Tibial nerve (tissue), 3 donors: ENCODE measurements at regions not wholly inside any gene's neighbourhood (a gene's known extent, or its start where the extent isn't known, plus 50 kb on each side); places are given as distances from the start of the nearest gene placed in this dataset.
"Not testable (repeated sequence)": the region's sequence is repeated elsewhere in the genome, so short reads cannot be mapped to it uniquely, and the experiment has no call there.

ENCODE experiments used
- CTCF ChIP-seq, 5 experiments: fragments of 200-600 bp in 3 of 5; fragments of 450-650 bp in 2 of 5; sonication (generic) in 3 of 5; IDR thresholded peaks; one replicate each; pipeline ENCODE4 v1.5.1; 2016 to 2019; ENCODE audit warnings: antibody characterized with exemption in 5 of 5, mild to moderate bottlenecking in 3 of 5, moderate library complexity in 2 of 5
- POLR2A ChIP-seq, 2 donors: fragments of 450-650 bp; IDR thresholded peaks; one replicate each; pipeline ENCODE4 v1.6.1; 2017; ENCODE audit warnings: antibody characterized with exemption in 2 of 2, mild to moderate bottlenecking in 2 of 2, moderate library complexity in 2 of 2

- not testable (repeated sequence) for TF ChIP-seq CTCF, POLR2A (IDR thresholded peaks at IDR 0.05)
Measured at GRCh38 chr1:14432728-14433127, 165.8 kb upstream of the KAZN start.
